NOMO-1 treated with DMSO at 0.1 percent for 48 hours (cell line): ENCODE measurements at regions not wholly inside any gene's neighbourhood (a gene's known extent, or its start where the extent isn't known, plus 50 kb on each side); places are given as distances from the start of the nearest gene placed in this dataset.
"Not testable (repeated sequence)": the region's sequence is repeated elsewhere in the genome, so short reads cannot be mapped to it uniquely, and the experiment has no call there.

Experiments
- DNase-seq: peaks from one replicate; lab custom pipeline; 2025; ENCODE audit not compliant: unreplicated experiment; lab: John Stamatoyannopoulos, UW

DNA sequence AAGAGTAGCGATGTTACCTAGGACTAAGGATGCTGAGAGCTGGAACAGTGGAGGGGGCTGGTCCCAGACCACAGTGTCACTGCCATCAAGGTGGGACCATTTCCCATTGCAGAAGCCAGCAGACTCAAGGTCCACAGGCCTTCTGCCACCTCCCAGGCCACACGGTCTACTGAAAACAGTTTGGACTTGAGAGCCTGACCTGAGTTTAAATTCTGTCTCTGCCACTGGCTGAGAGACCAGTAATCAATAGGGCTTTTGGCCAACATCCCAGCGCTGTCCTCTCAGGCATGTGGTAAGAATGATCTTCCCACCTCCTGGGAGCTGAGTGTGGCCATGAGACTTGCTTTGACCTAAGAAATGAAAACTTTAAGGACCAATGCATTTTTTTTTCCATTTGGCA lies 331.4 kb upstream of the CDH5 start:
- DNase-seq = no peak

DNA sequence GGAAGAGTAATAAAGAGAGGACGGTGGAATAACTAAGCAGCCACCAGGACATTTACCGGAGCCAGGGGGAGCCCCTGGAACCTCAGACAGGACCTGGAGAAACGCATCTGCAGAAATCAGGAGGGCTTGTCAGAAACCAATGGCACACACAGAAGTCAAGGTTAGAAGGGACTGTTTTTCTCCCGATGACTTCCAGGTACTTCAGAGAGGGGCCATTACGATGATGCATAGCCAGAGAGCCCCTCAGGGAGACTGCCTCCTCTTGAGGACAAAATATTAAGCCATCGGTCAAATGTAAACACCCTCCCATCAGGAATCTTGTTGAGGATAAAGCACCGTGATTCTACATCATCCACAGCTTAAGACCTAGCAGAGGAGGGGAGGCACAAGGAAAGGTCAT lies 333.6 kb upstream of the CDH5 start:
- DNase-seq = no peak

DNA sequence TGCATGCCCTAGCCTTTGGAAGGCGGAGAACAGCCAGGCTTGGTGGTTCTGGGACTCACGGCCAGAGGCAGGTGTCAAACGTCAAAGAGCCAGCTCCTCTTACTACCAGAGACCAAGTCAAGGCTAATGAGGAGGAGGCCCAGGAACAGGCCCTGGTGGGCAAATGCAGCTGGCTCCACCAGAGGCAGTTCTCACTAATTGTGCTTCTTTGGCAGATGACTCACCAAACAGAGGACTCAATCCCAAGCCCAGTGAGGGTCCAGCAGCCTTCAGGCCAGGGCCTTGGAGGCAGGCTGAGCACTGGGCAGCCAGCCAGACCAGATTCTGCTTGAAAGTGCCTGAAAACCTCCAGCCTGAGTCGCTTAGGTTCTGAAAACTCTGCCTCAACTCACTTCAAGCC lies 336.5 kb upstream of the CDH5 start:
- no peak for DNase-seq

DNA sequence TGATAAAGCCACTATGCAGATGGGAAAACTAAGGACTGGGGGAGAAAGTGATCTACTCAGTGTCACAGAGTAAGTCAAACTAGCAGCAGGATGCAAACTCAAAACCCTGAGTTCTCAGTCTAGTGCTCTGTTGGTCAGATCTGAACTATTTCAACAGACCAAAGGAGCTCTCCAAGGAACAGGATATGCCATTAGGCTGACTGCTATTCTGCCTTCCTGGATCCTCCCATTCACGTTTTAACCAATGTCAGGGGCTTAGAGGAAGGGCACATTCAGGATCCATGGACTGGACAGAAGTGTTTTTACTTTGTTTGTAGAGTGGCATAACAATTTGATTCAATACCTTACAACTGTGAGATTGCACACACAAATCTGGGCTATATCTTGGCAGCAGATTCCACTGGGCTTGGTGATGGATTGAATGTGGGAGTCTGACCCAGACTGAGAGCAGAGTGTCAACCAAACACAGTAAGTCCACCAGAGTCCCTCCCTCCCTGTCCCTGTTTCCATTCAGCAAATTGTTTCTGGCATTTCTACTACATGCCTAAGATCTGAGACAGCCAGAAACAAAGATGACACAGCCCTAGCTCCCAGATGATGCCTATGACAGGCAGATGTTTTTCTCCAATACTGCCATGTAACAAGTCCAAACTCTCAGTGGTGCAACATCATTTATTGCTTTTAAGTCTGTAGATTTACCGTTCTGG lies 337.8 kb upstream of the CDH5 start:
- DNase-seq = no peak

DNA sequence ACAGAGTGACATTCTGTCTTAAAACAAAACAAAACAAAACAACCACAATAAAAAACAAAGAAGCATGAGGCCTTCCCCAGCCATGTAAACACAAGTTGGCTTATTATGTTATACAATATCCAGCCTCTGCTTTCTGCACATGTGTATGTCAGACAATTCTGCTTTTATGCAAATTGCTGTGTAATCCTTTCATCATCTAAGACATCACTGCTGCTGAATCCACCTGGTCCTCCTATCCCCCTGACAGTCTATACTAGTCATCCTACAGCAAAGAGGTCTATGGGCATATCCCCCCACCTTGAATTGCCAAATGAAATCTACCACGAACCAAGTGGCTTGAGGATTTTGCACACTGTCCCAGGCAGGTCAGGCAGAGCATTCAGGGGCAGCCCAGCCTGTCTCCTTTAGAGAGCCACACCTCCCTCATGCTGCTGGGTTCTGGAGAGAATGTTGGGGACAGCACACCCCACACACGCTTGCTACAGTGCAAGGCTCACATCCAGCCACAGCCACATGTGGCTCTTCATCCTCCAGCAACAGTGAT lies 339.6 kb upstream of the CDH5 start:
- DNase-seq = no peak

DNA sequence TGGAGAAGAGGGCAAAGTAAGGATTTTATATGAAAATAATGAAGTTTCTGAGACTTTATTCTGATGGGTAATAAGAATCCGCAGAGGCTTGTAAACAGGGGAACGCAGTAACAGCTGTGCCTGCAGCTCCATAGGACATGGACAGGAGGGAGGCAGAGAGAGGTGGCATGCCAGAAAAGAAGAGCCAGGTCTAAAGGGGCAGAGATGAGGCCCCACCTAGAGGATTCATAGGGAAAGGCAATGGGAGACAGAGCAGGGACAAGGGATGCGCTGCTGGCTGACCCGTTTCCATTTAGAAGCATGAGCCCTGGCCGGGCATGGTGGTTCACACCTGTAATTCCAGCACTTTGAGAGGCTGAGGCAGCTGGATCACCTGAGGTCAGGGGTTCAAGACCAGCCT lies 340.3 kb upstream of the CDH5 start:
- DNase-seq = peak; percentile 5

DNA sequence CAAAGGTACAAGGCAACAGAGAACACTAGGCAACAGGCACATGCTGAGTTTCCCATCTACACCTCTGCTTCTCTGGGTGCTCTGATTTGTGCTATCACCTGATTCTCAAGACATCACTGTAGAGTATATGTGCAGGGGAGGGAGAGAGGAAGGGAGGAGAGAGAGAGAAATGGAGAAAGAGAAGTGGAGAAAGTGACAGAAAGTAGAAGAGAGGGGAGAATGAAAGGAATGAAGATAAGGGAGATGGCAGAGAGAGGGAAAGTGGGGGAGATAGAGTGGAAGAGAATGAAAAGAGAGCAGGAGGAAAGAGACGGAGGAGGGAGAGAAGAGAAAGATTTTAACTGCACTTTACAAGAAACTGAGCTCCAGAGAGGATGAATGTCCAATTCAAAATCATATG lies 340.7 kb upstream of the CDH5 start:
- no peak for DNase-seq

DNA sequence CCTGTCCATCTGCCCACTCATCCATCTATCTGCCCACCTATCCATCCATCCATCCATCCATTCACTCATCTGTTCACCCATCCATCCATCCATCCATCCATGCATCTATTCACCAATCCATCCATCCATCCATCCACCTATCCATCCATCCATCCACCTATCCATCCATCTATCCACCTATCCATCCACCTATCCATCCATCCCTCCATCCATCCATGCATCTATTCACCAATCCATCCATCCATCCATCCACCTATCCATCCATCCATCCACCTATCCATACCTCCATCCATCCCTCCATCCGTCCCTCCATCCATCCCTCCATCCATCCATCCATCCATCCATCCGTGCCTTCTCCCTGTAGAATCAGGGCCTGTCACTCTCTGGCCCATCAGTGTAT lies 341.9 kb upstream of the CDH5 start:
- not testable (repeated sequence) for DNase-seq

DNA sequence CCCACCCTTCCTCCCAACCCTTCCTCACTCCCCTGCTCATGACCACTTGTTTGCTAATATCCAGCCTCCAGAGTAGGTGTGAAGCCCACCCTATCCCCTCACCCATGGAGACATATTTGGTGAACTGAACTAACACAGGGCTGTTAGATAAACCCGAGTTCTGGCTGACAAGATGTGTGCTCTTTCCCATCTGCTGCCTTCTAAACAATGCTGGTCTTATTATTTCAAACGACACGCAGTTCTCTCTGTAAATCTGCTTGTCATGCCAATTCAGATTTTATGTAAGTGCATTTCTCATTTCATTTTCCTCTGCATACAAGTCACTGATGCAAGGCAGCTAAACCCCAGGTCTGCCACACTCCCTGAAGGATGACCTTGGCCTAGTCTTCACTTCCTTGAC lies 343.0 kb upstream of the CDH5 start:
- DNase-seq = no peak

DNA sequence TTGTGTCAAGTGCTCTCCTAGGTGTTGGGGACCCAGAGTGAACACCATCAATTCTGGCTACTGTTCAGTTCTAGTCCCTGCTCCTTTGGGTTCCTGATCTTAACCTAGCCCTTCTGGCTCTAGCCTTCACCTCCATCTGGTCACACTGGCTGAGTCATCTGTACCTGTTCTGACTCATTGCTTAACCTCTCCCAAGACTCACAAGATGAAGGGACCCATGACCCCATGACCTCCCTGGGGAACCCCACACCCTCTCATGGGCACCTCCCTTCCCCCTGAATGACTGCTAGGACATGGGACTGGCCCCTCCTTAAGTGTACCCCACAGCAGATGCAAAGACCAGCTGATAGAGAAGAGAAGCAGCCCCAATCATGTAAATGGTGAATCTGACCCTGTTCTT lies 345.8 kb upstream of the CDH5 start:
- DNase-seq = no peak

DNA sequence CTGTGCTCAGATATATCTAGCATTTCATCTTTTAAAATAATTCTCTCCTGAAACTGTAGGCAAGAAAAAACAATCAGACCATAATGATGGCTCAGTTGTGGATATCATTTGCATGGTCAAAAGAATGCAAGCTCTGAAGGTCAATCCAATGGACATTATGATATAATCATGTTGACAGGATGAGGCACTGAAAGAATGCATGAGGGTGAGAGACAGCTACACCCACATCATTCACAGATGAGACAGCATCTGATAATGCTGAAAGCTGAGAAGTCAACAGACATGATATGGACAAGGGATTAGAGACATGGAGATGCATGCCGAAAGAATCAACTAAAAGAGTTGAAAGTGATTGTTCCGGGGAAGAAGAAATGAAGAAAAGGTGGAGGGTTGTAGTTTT lies 346.4 kb upstream of the CDH5 start:
- DNase-seq = no peak

DNA sequence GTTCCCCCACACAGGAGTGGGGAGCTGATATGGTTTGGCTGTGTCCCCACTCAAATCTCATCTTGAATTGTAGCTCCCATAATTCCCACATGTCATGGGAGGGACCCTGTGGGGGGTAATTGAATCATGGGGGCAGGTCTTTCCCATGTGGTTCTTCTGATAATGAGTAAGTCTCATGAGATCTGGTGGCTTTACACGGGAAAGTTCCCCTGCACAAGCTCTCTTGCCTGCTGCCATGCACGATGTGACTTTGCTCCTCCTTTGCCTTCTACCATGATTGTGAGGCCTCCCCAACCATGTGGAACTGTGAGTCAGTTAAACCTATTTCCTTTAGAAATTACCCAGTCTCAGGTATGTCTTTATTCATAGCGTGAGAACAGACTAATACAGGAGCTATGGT lies 347.0 kb upstream of the CDH5 start:
- DNase-seq = not testable (repeated sequence)

DNA sequence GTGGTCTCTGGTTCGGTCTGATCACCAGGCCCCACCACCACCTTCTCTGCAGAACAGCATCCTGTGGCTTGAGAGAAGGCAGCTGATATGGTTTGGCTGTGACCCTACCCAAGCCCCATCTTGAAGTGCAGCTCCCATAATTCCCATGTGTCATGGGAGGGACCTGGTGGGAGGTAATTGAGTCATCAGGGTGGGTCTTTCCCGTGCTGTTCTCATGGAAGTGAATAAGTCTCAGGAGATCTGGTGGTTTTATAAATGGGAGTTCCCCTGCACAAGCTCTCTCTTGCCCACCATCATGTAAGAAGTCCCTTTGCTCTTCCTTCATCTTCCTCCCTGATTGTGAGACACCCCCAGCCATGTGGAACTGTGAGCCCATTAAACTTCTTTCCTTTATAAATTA lies 352.3 kb upstream of the CDH5 start:
- DNase-seq = no peak

DNA sequence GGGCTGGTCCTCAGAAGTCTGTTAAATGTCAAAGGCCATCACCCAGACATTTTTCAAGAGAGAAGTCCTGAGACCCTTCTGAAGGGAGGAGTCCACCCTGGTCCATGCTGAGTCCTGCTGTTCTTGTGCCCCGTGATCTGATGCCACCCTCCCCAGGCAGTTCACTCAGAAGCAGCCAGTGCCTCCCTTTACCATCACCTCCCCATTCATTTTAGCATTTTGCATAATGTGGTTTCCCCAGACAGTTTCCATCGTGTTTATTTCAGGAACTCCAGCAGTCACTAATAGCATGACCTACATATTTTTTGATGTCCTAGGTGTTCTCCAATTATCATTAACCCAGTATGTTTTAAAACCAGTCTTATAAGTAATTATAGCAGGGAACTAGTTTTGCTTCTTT lies 353.0 kb upstream of the CDH5 start:
- no peak for DNase-seq

DNA sequence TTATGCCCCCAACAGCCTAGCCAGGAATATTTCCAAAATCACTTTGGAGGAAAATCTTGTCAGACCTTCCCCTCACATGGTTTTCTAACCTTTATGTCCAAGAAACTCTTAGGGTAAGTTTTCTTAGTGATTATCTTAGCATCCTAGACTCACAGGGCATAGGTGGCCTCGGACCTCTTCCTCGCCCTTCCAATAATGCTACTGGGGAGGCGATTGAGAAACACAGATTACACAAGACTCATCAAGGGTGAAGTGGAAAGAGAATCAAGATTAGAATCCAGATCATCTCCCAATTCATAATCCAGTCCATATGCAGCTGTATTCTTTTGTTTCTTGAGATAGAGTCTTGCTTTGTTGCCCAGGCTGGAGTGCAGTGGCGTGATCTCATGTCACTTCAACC lies 358.4 kb upstream of the CDH5 start:
- DNase-seq = no peak

DNA sequence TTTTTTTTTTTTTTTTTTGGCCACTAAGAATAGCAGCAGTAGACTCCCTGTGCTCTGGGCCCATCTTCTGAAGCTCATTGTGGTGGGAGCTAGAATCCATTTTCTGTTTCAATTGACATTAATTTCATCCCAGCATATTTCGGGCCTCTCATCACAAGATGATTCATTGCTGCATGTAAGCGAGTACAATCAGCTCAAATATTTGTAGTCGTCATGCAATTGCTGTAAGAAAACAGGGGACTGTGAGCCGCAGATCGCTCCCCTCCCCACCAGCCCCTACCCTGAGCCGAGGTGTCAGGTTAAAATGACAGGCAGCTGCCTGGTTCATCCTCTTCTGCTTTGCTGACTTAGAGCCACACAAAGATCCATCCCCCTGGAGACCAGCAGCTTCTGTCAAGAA lies 358.8 kb upstream of the CDH5 start:
- DNase-seq = no peak

DNA sequence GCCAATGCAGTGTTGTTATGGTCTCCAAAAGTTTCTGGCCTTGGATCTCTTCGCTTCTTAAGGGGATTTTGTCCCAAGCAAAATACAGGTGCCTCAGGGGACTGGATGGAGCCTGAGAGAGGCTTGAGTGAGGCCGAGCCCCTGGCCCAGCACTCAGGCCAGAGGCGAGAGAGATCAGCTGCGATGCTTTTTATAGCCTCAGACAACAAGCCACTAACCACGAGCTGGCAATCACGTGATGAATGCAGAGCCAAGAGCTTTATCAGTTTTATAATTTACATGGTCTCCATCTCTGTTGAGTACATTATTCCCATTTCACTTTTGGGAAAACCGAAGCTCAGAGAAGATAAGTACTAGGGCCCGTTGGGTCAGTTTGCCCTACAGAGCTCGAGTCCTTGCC lies 360.0 kb upstream of the CDH5 start:
- DNase-seq = no peak

DNA sequence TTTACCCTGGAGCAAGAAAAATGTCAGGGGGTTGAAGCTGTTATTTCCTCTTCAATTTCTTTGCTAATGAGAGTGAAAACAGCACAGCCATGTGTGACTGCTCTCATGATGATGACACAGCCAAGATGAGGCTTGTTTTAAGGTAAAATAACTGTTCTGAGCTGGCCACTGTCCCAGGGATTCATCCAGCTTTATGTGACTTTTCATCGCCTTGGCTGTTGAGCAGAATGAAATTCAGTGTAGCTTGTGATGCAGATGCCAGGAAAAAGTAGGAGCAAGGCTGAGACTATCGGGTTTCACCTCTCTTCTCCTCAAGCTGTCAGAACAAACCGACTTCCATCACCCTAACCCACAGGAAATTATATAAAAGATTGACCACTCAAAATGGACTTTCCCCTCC lies 361.8 kb upstream of the CDH5 start:
- DNase-seq = no peak

DNA sequence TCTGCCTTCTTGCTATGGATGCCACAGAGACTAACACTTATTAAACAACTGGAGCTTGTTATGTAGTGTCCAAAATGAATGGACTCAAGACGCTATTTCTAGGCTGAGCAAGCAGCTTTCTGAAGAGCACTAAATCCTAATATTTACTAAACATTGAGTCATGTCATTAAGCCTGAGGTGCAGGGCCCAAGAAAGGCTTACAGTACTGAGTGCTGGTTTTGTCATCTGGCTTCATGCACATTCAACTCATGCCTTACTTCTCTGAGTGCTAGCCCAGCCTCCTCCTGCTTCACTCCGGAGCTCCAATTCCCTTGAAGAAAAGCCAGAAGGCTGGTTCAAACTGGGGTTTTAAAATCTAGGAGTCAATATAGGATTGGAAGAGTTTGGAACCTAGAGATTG lies 363.3 kb upstream of the CDH5 start:
- DNase-seq = no peak

DNA sequence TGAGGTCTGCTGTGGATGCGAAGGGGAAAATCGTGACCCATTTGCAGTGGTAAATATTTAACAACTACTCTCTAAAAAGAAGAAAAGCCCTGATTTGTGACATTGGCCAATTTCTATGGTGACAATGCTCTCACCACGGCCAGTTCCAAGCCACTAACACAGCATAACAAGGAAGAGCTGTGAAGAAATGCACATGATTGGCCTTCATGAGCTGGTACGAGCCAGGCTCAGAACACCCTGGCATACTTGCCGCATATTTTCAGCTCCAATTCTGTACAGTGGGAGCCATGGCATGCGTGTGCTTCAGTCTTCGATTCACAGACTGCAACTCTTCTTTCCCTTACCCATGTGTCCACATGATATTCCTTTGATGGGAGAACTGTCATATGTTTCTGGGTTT lies 363.9 kb upstream of the CDH5 start:
- DNase-seq = no peak

DNA sequence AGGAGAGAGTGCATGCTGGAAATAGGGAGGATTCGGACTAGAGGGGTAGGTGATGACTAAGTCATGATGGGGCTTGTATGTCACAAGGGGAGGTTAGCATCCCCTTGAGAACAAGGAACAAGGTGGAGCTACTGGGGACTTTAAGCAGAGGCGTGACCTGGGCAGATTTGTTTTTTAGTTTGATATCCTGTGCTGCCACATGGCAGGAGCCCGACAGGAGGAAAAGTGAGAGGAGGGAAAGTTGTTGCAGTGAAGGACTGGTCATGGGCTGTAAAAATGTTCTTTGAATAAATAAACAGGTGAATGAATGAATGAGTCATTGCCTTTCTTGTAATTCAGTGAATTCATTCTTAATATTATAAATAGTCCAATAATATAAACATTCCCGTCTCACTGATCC lies 365.1 kb upstream of the CDH5 start:
- no peak for DNase-seq

DNA sequence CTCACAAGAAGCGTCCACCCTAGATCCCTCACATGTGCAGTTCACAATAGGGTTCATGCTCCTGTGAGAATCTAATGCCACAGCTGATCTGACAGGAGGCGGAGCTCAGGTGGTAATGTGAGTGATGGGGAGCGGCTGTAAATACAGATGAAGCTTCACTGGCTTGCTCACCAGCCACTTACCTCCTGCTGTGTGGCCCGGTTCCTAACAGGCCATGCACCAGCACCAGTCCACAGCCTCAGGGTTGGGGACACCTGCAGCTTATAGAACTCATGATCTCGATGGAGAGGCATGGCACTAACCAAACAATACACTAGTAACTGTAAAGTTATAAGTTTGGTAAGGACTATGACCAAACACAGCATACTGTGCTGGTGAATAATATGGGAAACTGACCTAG lies 368.0 kb upstream of the CDH5 start:
- no peak for DNase-seq

DNA sequence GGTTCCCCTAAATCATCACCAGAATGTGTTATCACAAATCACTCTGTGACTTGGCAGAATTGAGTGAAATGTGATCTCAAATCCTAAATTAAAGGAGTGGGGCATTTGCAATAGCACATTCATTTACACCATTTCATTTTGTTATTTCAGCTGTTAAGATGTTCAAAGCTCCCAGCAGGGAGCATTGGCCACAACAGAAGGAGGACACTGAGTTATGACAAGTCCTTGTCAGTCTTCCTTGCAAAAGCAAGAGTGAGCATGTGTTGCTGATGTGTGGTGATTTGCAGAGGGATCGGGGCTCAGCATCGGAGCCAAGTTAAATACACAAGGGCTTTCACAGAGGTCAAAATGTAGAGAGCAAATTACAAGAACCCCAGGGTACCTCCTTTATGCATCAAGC lies 372.2 kb upstream of the CDH5 start:
- DNase-seq = no peak
